MM.1S (cell line): ENCODE measurements at regions not wholly inside any gene's neighbourhood (a gene's known extent, or its start where the extent isn't known, plus 50 kb on each side); places are given as distances from the start of the nearest gene placed in this dataset.
"Not testable (repeated sequence)": the region's sequence is repeated elsewhere in the genome, so short reads cannot be mapped to it uniquely, and the experiment has no call there.

ENCODE experiments used
- DNase-seq: peaks from one replicate; pipeline ENCODE4 v3.0.0-alpha.2; 2015
- H2AFZ ChIP-seq: fragments of 300-600 bp; sonication (generic); 2 replicates; pipeline ENCODE4 v1.6.0; 2016; ENCODE audit warnings: antibody characterized with exemption, low read length
- H3F3A ChIP-seq: fragments of 300-600 bp; sonication (generic); 2 replicates; pipeline ENCODE4 v1.6.1; 2016; ENCODE audit warnings: mild to moderate bottlenecking, antibody characterized with exemption, low read length, moderate library complexity, mixed read lengths; ENCODE audit not compliant: insufficient read depth
- H3K27ac ChIP-seq: fragments of 300-600 bp; sonication (generic); 2 replicates; pipeline ENCODE4 v1.5.1; 2016; ENCODE audit warnings: mild to moderate bottlenecking, low read length
- H3K27me3 ChIP-seq: fragments of 300-600 bp; sonication (generic); replicated peaks from 2 replicates; pipeline ENCODE4 v1.6.0; 2016; ENCODE audit warnings: low read length; ENCODE audit not compliant: insufficient read depth
- H3K36me3 ChIP-seq: fragments of 300-600 bp; sonication (generic); replicated peaks from 2 replicates; pipeline ENCODE4 v1.6.1; 2016; ENCODE audit warnings: mild to moderate bottlenecking, low read length, mixed read lengths; ENCODE audit not compliant: insufficient read depth
- H3K4me1 ChIP-seq: fragments of 300-600 bp; sonication (generic); 2 replicates; pipeline ENCODE4 v1.6.1; 2016; ENCODE audit warnings: low read length, mixed read lengths
- H3K4me2 ChIP-seq: fragments of 300-600 bp; sonication (generic); 2 replicates; pipeline ENCODE4 v1.6.0; 2016; ENCODE audit warnings: low read depth, low read length
- H3K4me3 ChIP-seq: fragments of 300-600 bp; sonication (generic); 2 replicates; pipeline ENCODE4 v1.5.1; 2016; ENCODE audit warnings: low read length, mixed read lengths
- H3K79me2 ChIP-seq: fragments of 300-600 bp; sonication (generic); 2 replicates; pipeline ENCODE4 v1.6.1; 2016; ENCODE audit warnings: mixed run types, low read length, mixed read lengths
- H3K9ac ChIP-seq: fragments of 300-600 bp; sonication (generic); 2 replicates; pipeline ENCODE4 v1.6.1; 2016; ENCODE audit warnings: low read length, mixed read lengths
- H3K9me2 ChIP-seq: fragments of 300-600 bp; sonication (generic); replicated peaks from 2 replicates; pipeline ENCODE4 v1.6.1; 2016; ENCODE audit warnings: mild to moderate bottlenecking, low read length, mixed read lengths; ENCODE audit not compliant: insufficient read depth
- H3K9me3 ChIP-seq: fragments of 300-600 bp; sonication (generic); replicated peaks from 2 replicates; pipeline ENCODE4 v1.6.1; 2016; ENCODE audit warnings: mild to moderate bottlenecking, low read length, mixed read lengths; ENCODE audit not compliant: insufficient read depth
- H4K20me1 ChIP-seq: fragments of 300-600 bp; sonication (generic); 2 replicates; pipeline ENCODE4 v1.6.1; 2016; ENCODE audit warnings: mild to moderate bottlenecking, low read length, moderate library complexity, mixed read lengths; ENCODE audit not compliant: insufficient read depth
- CTCF ChIP-seq: fragments of 300-600 bp; sonication (generic); IDR thresholded peaks from 2 replicates; pipeline ENCODE4 v1.5.1; 2016; ENCODE audit warnings: antibody characterized with exemption, low read length, mixed read lengths
- EZH2 ChIP-seq: fragments of 300-600 bp; sonication (generic); optimal IDR thresholded peaks from 2 replicates; pipeline ENCODE3; 2017; ENCODE audit warnings: low read depth, mild to moderate bottlenecking, antibody characterized with exemption, low read length, mixed read lengths
- EZH2phosphoT487 ChIP-seq: fragments of 300-600 bp; sonication (generic); IDR thresholded peaks from 2 replicates; pipeline ENCODE4 v1.6.1; 2018; ENCODE audit warnings: antibody characterized with exemption, low read length

- H3K9me2 ChIP-seq, result no peaks in the 10 kb centered on the region
- H3K27ac ChIP-seq, result no peak overlapping the region
- H3K9ac ChIP-seq, result no peak overlapping the region
- H2AFZ ChIP-seq, result no peak overlapping the region
- no peaks in the 10 kb centered on the region for H3K79me2 ChIP-seq
- H3K4me2 ChIP-seq, result no peak overlapping the region
- H3F3A ChIP-seq, result no peaks in the 10 kb centered on the region
- DNase-seq, result no peak
- no peaks in the 10 kb centered on the region for H3K4me1 ChIP-seq
- H3K4me3 ChIP-seq, result no peak overlapping the region
- H3K9me3 ChIP-seq, result no peaks in the 10 kb centered on the region
- no peaks in the 10 kb centered on the region for H3K36me3 ChIP-seq
- TF ChIP-seq EZH2 (no peak), EZH2phosphoT487 (no peak)
- H3K27me3 ChIP-seq, result peaks cover 91% of the 10 kb centered on the region
- H4K20me1 ChIP-seq, result no peaks in the 10 kb centered on the region
Measured at GRCh38 chr1:5611851-5612250, 380.4 kb downstream of the NPHP4 start.

- TF ChIP-seq CTCF, result no peak
- no peak for TF ChIP-seq EZH2phosphoT487
- TF ChIP-seq EZH2, result no peak
- Histone ChIP-seq H3K9me3 (no peaks in the 10 kb centered on the region), H3K27ac (no peak overlapping the region), H3K9ac (no peak overlapping the region), H3F3A (no peaks in the 10 kb centered on the region), H4K20me1 (no peaks in the 10 kb centered on the region), H3K36me3 (no peaks in the 10 kb centered on the region), H3K4me3 (no peak overlapping the region), H3K27me3 (peaks cover 91% of the 10 kb centered on the region), H3K79me2 (no peaks in the 10 kb centered on the region), H3K4me2 (no peak overlapping the region), H3K9me2 (no peaks in the 10 kb centered on the region), H2AFZ (no peak overlapping the region), H3K4me1 (no peaks in the 10 kb centered on the region)
- DNase-seq, result no peak
Measured at GRCh38 chr1:5611431-5611830, 380.8 kb downstream of the NPHP4 start.

GRCh38 chr1:5610432-5610831 is 381.8 kb downstream of the NPHP4 start:
- no peaks in the 10 kb centered on the region for H3K79me2 ChIP-seq
- H3K4me1 ChIP-seq, result no peaks in the 10 kb centered on the region
- no peak overlapping the region for H3K9ac ChIP-seq
- H3K27me3 ChIP-seq, result peaks cover 91% of the 10 kb centered on the region
- no peaks in the 10 kb centered on the region for H3F3A ChIP-seq
- H2AFZ ChIP-seq, result no peak overlapping the region
- TF ChIP-seq CTCF (no peak), EZH2phosphoT487 (no peak), EZH2 (no peak)
- H3K9me2 ChIP-seq, result no peaks in the 10 kb centered on the region
- H3K27ac ChIP-seq, result no peak overlapping the region
- H4K20me1 ChIP-seq, result no peaks in the 10 kb centered on the region
- no peaks in the 10 kb centered on the region for H3K9me3 ChIP-seq
- H3K4me2 ChIP-seq, result no peak overlapping the region
- no peak for DNase-seq
- no peak overlapping the region for H3K4me3 ChIP-seq
- H3K36me3 ChIP-seq, result no peaks in the 10 kb centered on the region

GRCh38 chr1:5603353-5604104 is 388.7 kb downstream of the NPHP4 start:
- H3K27ac ChIP-seq, result no peak overlapping the region
- no peak overlapping the region for H3K4me3 ChIP-seq
- H3K4me1 ChIP-seq, result no peaks in the 10 kb centered on the region
- TF ChIP-seq EZH2, result no peak
- TF ChIP-seq CTCF, result no peak
- TF ChIP-seq EZH2phosphoT487, result no peak
- no peak overlapping the region for H2AFZ ChIP-seq
- DNase-seq, result no peak
- H3K9me3 ChIP-seq, result no peaks in the 10 kb centered on the region
- peaks cover 96% of the 10 kb centered on the region for H3K27me3 ChIP-seq
- no peaks in the 10 kb centered on the region for H3F3A ChIP-seq
- H3K4me2 ChIP-seq, result no peak overlapping the region
- H3K36me3 ChIP-seq, result no peaks in the 10 kb centered on the region
- no peaks in the 10 kb centered on the region for H3K79me2 ChIP-seq
- no peaks in the 10 kb centered on the region for H3K9me2 ChIP-seq
- no peaks in the 10 kb centered on the region for H4K20me1 ChIP-seq
- H3K9ac ChIP-seq, result no peak overlapping the region

GRCh38 chr1:5602718-5603117 is 389.5 kb downstream of the NPHP4 start:
- peaks cover 96% of the 10 kb centered on the region for H3K27me3 ChIP-seq
- not testable (repeated sequence) for H3K4me3 ChIP-seq, H3F3A ChIP-seq, H3K4me2 ChIP-seq, DNase-seq, H2AFZ ChIP-seq, H3K36me3 ChIP-seq, H4K20me1 ChIP-seq, H3K27ac ChIP-seq, H3K79me2 ChIP-seq, H3K9me2 ChIP-seq, H3K9me3 ChIP-seq, H3K4me1 ChIP-seq, H3K9ac ChIP-seq
